ENCODE measurements at regions not wholly inside any gene's neighbourhood (a gene's known extent, or its start where the extent isn't known, plus 50 kb on each side); places are given as distances from the start of the nearest gene placed in this dataset.
"Not testable (repeated sequence)": the region's sequence is repeated elsewhere in the genome, so short reads cannot be mapped to it uniquely, and the experiment has no call there.

GRCh38 chr17:33986088-33986487 lies 269.0 kb upstream of the CCL2 start:
- DNase-seq: no peak

GRCh38 chr17:33986566-33986965 lies 268.5 kb upstream of the CCL2 start:
- no peak for DNase-seq

- no peak for DNase-seq
Observed at GRCh38 chr17:33987162-33987561, 267.9 kb upstream of the CCL2 start.

- DNase-seq: no peak
Observed at GRCh38 chr17:33989361-33990148, 265.5 kb upstream of the CCL2 start.

- DNase-seq: no peak
Observed at GRCh38 chr17:33990943-33991706, 264.0 kb upstream of the CCL2 start.

- no peak for DNase-seq
Observed at GRCh38 chr17:33992113-33992512, 263.0 kb upstream of the CCL2 start.

GRCh38 chr17:34000639-34001038 lies 254.4 kb upstream of the CCL2 start:
- DNase-seq: no peak

GRCh38 chr17:34001246-34001645 lies 253.8 kb upstream of the CCL2 start:
- DNase-seq: no peak

GRCh38 chr17:34006126-34006525 lies 249.0 kb upstream of the CCL2 start:
- DNase-seq: no peak

GRCh38 chr17:34008125-34008524 lies 247.0 kb upstream of the CCL2 start:
- DNase-seq: no peak

- DNase-seq: no peak
Observed at GRCh38 chr17:34009912-34010311, 245.2 kb upstream of the CCL2 start.

GRCh38 chr17:34010534-34010933 lies 244.6 kb upstream of the CCL2 start:
- no peak for DNase-seq

GRCh38 chr17:34011599-34011998 lies 243.5 kb upstream of the CCL2 start:
- no peak for DNase-seq

- DNase-seq: no peak
Observed at GRCh38 chr17:34012709-34013375, 242.2 kb upstream of the CCL2 start.

GRCh38 chr17:34015253-34015652 lies 239.8 kb upstream of the CCL2 start:
- DNase-seq: no peak

GRCh38 chr17:34024386-34024785 lies 230.7 kb upstream of the CCL2 start:
- no peak for DNase-seq

GRCh38 chr17:34024806-34025551 lies 230.1 kb upstream of the CCL2 start:
- no peak for DNase-seq

GRCh38 chr17:34030601-34031000 lies 224.5 kb upstream of the CCL2 start:
- not testable (repeated sequence) for DNase-seq

- DNase-seq: not testable (repeated sequence)
Observed at GRCh38 chr17:34032305-34032704, 222.8 kb upstream of the CCL2 start.

- DNase-seq: not testable (repeated sequence)
Observed at GRCh38 chr17:34038786-34039185, 216.3 kb upstream of the CCL2 start.

- DNase-seq: not testable (repeated sequence)
Observed at GRCh38 chr17:34039213-34039612, 215.9 kb upstream of the CCL2 start.

- not testable (repeated sequence) for DNase-seq
Observed at GRCh38 chr17:34039759-34040555, 215.1 kb upstream of the CCL2 start.
